ENCODE measurements at regions not wholly inside any gene's neighbourhood (a gene's known extent, or its start where the extent isn't known, plus 50 kb on each side); places are given as distances from the start of the nearest gene placed in this dataset.

- ATAC-seq (peak; percentile 90), DNase-seq (peak; percentile 91)
- TF ChIP-seq EZH2 (IDR thresholded peaks at IDR 0.05; ENCODE audit: low read length, unreplicated experiment) (no peak), CTCF (conservative IDR thresholded peaks at IDR 0.05; ENCODE audit: low read depth, low read length) (no peak), EZH2phosphoT487 (IDR thresholded peaks at IDR 0.05; ENCODE audit: borderline replicate concordance, low read length) (no peak)
- Histone ChIP-seq H4K20me1 (ENCODE audit: low read length) (no peaks in the 10 kb centered on the region), H3K4me2 (ENCODE audit: low read length) (peak overlapping the region; percentile 63), H3K9me2 (replicated peaks; ENCODE audit: low read length) (no peaks in the 10 kb centered on the region), H3F3A (ENCODE audit: low read length, unreplicated experiment) (no peaks in the 10 kb centered on the region), H3K9ac (ENCODE audit: low read length) (peak overlapping the region; percentile 68), H2AFZ (ENCODE audit: low read length) (peak overlapping the region; percentile 34; the same call in 1 of the 2 replicates), H3K4me1 (ENCODE audit: insufficient read depth, low read length) (peaks cover 44% of the 10 kb centered on the region), H3K27me3 (ENCODE audit: low read length) (no peaks in the 10 kb centered on the region), H3K36me3 (ENCODE audit: low read depth, low read length) (no peaks in the 10 kb centered on the region), H3K4me3 (ENCODE audit: low read length) (no peak overlapping the region), H3K79me2 (ENCODE audit: low read length) (no peaks in the 10 kb centered on the region), H3K9me3 (ENCODE audit: low read length) (no peaks in the 10 kb centered on the region), H3K27ac (ENCODE audit: low read length) (peak overlapping the region; percentile 88)
- no TSS peak for BruUV-seq (replicated peaks)
- CTCF ChIA-PET: no interaction called here
- POLR2A ChIA-PET (ENCODE audit: unreplicated experiment): no interaction called here
- intact Hi-C loops (cut with micrococcal nuclease): loop anchor here (1.0 to 5.0 kb wide), 5 partner anchors 10 to 261 kb away; no protein-coding TSS in a partner anchor
Observed at GRCh38 chr2:37570773-37571586, 100.5 kb downstream of the CDC42EP3 start.

- TF ChIP-seq EZH2 (IDR thresholded peaks at IDR 0.05; ENCODE audit: low read length, unreplicated experiment) (no peak), CTCF (conservative IDR thresholded peaks at IDR 0.05; ENCODE audit: low read depth, low read length) (no peak), EZH2phosphoT487 (IDR thresholded peaks at IDR 0.05; ENCODE audit: borderline replicate concordance, low read length) (no peak)
- POLR2A ChIA-PET (ENCODE audit: unreplicated experiment): no interaction called here
- H2AFZ ChIP-seq (ENCODE audit: low read length): no peak overlapping the region; the same call in 1 of the 2 replicates
Observed at GRCh38 chr2:37571587-37572136, 99.8 kb downstream of the CDC42EP3 start.

More at GRCh38 chr2:37571587-37572136, 99.8 kb downstream of the CDC42EP3 start:
- DNase-seq (no peak), ATAC-seq (no peak)
- peak overlapping the region; percentile 24 for H3K9ac ChIP-seq (ENCODE audit: low read length)
- H3F3A ChIP-seq (ENCODE audit: low read length, unreplicated experiment): no peaks in the 10 kb centered on the region
- no peaks in the 10 kb centered on the region for H3K9me3 ChIP-seq (ENCODE audit: low read length)
- CTCF ChIA-PET: no interaction called here
- no peaks in the 10 kb centered on the region for H3K9me2 ChIP-seq (replicated peaks; ENCODE audit: low read length)
- intact Hi-C loops (cut with micrococcal nuclease): loop anchor here (2.0 to 5.0 kb wide), 4 partner anchors 15 to 261 kb away; no protein-coding TSS in a partner anchor
- H3K4me2 ChIP-seq (ENCODE audit: low read length): peak overlapping the region; percentile 63
- no peaks in the 10 kb centered on the region for H4K20me1 ChIP-seq (ENCODE audit: low read length)
- H3K4me3 ChIP-seq (ENCODE audit: low read length): no peak overlapping the region
- BruUV-seq (replicated peaks): no TSS peak
- H3K36me3 ChIP-seq (ENCODE audit: low read depth, low read length): no peaks in the 10 kb centered on the region
- no peaks in the 10 kb centered on the region for H3K27me3 ChIP-seq (ENCODE audit: low read length)
- H3K4me1 ChIP-seq (ENCODE audit: insufficient read depth, low read length): peaks cover 44% of the 10 kb centered on the region
- H3K27ac ChIP-seq (ENCODE audit: low read length): peak overlapping the region; percentile 88
- no peaks in the 10 kb centered on the region for H3K79me2 ChIP-seq (ENCODE audit: low read length)
